ENCODE measurements at regions not wholly inside any gene's neighbourhood (a gene's known extent, or its start where the extent isn't known, plus 50 kb on each side); places are given as distances from the start of the nearest gene placed in this dataset.

DNA sequence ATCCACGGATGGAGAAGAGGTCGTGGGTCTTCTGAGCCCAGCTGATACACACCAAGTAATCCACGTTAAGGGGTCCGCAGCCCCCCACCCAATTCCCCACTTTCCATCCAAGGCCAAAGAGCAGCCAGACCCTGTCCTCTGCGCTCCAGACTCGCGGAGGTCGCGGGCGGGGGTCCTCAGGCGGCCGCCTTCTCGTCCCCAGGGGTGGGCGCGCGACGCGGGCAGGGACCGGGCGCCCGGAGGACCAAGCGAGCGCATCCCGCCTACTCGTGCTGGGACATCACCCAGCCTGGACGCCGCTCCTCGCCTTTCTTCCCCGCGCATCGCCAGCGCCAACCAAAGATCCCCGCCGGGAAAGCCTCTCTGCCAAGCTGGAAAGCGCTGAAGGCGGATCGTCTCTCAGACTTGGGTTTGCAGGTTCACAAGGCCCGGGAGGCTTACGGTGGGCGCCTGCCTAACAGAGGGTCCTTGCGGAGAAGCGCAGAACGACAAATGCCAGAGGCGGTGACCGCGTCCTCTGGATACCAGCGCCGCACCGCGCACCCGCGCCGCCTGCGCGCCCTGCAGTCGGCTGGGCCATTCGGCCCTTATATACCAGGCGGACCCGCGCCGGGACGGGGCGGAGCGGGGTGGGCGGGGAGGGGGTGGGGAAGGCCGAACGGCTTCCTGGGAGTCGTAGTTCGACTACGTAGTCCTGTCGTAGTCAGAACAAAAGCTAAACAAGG is 471.6 kb downstream of the SOX9 start:
- DNase-seq (ENCODE audit: low read depth in 1 of 2, low spot score in 1 of 2) = peak; percentile 18 to 42

DNA sequence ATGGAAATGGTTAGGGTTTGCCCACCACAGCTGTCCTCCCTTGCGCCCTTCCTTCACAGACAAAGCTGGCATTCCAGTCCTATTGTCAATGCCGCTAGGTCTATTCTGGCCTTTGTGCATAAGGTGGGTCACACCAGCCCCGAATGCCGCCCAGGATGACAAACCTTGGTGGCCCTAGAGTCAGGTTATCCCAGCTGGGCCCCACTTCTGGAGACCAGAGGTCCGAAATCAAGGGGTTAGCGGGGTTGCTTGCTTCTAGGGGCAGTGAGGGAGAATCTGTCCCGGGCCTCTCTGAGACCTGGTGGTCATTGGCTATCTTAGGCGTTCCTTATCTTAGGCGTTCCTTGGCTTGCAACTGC is 472.1 kb downstream of the SOX9 start:
- no peak for DNase-seq (ENCODE audit: low read depth in 1 of 2, low spot score in 1 of 2)

DNA sequence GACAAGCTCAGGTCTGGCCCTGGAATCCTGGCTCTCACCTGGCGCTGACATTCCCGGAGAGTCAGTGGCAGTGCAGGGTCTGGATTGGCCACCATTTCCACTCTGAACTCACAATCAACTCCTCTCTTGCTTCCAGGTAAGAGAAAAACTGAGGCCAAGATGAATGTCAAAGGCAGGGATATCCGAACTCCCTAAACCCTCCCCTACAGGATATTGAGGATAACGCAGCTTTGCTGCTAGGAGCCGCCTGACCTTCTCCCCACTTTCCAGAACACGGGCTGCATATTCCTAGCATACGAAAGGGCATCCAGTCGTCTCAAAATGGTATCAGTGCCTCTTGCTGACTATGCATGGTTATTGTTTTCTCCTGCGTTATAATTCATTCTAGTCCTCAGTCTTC is 473.4 kb downstream of the SOX9 start:
- DNase-seq (ENCODE audit: low read depth in 1 of 2, low spot score in 1 of 2) = no peak

All from stimulated activated CD4-positive, alpha-beta T cell treated with anti-CD3 and anti-CD28 coated beads, Interleukin-15, amount 100 ng/mL, for 1 hour (primary cell).